Erythroblast (primary cell): ENCODE measurements at regions not wholly inside any gene's neighbourhood (a gene's known extent, or its start where the extent isn't known, plus 50 kb on each side); places are given as distances from the start of the nearest gene placed in this dataset.

Source experiments
- GATA1 ChIP-seq: IDR thresholded peaks from 2 replicates; pipeline ENCODE4 v1.6.1; 2011; ENCODE audit warnings: low read depth, mild to moderate bottlenecking, control low read depth, low read length, moderate library complexity
- POLR2A ChIP-seq: IDR thresholded peaks from 2 replicates; pipeline ENCODE4 v1.6.1; 2011; ENCODE audit warnings: mild to moderate bottlenecking, low read length

- TF ChIP-seq POLR2A (no peak), GATA1 (no peak)
Measured at GRCh38 chr17:31631766-31632165, 227.3 kb downstream of the COPRS start.
